ENCODE measurements at regions not wholly inside any gene's neighbourhood (a gene's known extent, or its start where the extent isn't known, plus 50 kb on each side); places are given as distances from the start of the nearest gene placed in this dataset.

DNA sequence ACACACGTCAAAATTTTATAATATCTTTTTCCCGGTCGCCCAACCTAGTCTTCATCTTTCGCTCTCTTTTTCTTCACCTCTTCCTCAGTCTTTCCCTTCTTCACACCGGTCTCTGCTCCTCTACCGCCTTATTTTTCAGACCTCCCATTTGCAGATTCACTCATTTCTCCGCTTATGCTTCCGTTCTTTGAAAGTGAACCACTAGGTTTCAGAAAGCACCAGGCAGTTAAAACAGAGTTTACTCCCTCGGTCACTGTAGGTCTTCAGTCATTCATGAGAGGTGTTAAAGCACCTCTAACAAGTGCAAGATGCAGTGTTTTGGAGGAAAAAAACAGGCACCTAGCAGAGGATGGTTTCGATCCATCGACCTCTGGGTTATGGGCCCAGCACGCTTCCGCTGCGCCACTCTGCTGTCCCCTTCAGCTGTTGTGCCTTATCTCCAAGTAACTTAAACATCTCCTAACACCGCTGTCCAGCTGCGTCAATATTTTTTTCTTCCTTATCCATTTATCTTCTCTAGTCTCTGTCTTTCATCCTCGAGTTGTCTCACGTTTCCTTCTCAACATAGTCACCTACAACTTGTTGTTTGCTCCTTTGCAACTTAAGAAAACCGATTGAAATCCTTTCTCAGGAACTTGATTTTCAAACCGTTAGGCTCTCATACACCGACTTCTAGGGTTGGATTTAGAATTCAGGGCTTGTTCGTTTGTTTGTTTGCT, 119.7 kb upstream of the ZNF184 start (continued):
- TF ChIP-seq PHF5A (CRISPR knock-in tag; IDR thresholded peaks at IDR 0.05; ENCODE audit: low read depth, unreplicated experiment) (no peak), ZBTB7B (CRISPR knock-in tag; IDR thresholded peaks at IDR 0.05) (peak; percentile 79; the same call in 1 of the 2 replicates), FOXP1 (IDR thresholded peaks at IDR 0.05) (0 out of 2 replicates have a peak, but pooled peaks have one; percentile 2), FOXP1 (CRISPR knock-in tag; IDR thresholded peaks at IDR 0.05) (peak; percentile 63; the same call in 1 of the 2 replicates), TBX2 (CRISPR knock-in tag; IDR thresholded peaks at IDR 0.05; ENCODE audit: borderline replicate concordance) (peak; percentile 89), ZNF441 (CRISPR knock-in tag; IDR thresholded peaks at IDR 0.05; ENCODE audit: borderline replicate concordance) (0 out of 2 replicates have a peak, but pooled peaks have one; percentile 42), KLF15 (CRISPR knock-in tag; IDR thresholded peaks at IDR 0.05; ENCODE audit: borderline replicate concordance) (no peak), ZBTB43 (CRISPR knock-in tag; conservative IDR thresholded peaks at IDR 0.05) (peak; percentile 1; the same call in 1 of the 2 replicates), FOXM1 (CRISPR knock-in tag; IDR thresholded peaks at IDR 0.05) (0 out of 2 replicates have a peak, but pooled peaks have one; percentile 43), ZNF614 (CRISPR knock-in tag; IDR thresholded peaks at IDR 0.05; ENCODE audit: borderline replicate concordance) (peak; percentile 81; the same call in 1 of the 2 replicates), PAWR (CRISPR knock-in tag; IDR thresholded peaks at IDR 0.05; ENCODE audit: borderline replicate concordance) (no peak), ZMYM2 (CRISPR knock-in tag; IDR thresholded peaks at IDR 0.05) (peak; percentile 87), ATF4 (CRISPR knock-in tag; IDR thresholded peaks at IDR 0.05) (peak in 1 of 2 experiments; percentile 34; a peak in 1 of 4 replicates), AGO2 (optimal IDR thresholded peaks at IDR 0.05; ENCODE audit: low read depth, low read length) (no peak), POLR2G (IDR thresholded peaks at IDR 0.05; ENCODE audit: low read depth, low read length) (no peak), TFDP2 (CRISPR knock-in tag; IDR thresholded peaks at IDR 0.05) (peak; percentile 50; the same call in 1 of the 2 replicates), PRMT3 (CRISPR knock-in tag; IDR thresholded peaks at IDR 0.05; ENCODE audit: borderline replicate concordance, low read depth) (no peak; the same call in 1 of the 2 replicates), ZNF296 (CRISPR knock-in tag; conservative IDR thresholded peaks at IDR 0.05) (0 out of 2 replicates have a peak, but pooled peaks have one; percentile 76), ZNF101 (CRISPR knock-in tag; IDR thresholded peaks at IDR 0.05; ENCODE audit: borderline replicate concordance, low read depth) (no peak), GABPB1 (CRISPR knock-in tag; IDR thresholded peaks at IDR 0.05) (peak; percentile 68), HDAC6 (IDR thresholded peaks at IDR 0.05; ENCODE audit: low read depth, low read length) (no peak), MTA3 (CRISPR knock-in tag; IDR thresholded peaks at IDR 0.05) (no peak), ZNF672 (CRISPR knock-in tag; IDR thresholded peaks at IDR 0.05) (no peak), HMGXB4 (CRISPR knock-in tag; IDR thresholded peaks at IDR 0.05; ENCODE audit: borderline replicate concordance in 1 of 2, low read depth in 1 of 2) (peak; percentile 99 to 100), MIER2 (CRISPR knock-in tag; IDR thresholded peaks at IDR 0.05) (peak; percentile 88)

Data from HepG2 (cell line).